SK-MEL-5 (cell line): ENCODE measurements at regions not wholly inside any gene's neighbourhood (a gene's known extent, or its start where the extent isn't known, plus 50 kb on each side); places are given as distances from the start of the nearest gene placed in this dataset.
"Not testable (repeated sequence)": the region's sequence is repeated elsewhere in the genome, so short reads cannot be mapped to it uniquely, and the experiment has no call there.

ENCODE experiments used
- DNase-seq: peaks from one replicate; pipeline ENCODE4 v3.0.0-alpha.2; 2016; ENCODE audit warnings: low read depth, low spot score
- in situ Hi-C: cut with HindIII; loops from 2 replicates; pipeline ENCODE4 v1.10.0; 2016; ENCODE audit warnings: low sequenced_read_pairs, high pct_unique_total_duplicates, low pct_unique_long_range_greater_than_20kb

DNA sequence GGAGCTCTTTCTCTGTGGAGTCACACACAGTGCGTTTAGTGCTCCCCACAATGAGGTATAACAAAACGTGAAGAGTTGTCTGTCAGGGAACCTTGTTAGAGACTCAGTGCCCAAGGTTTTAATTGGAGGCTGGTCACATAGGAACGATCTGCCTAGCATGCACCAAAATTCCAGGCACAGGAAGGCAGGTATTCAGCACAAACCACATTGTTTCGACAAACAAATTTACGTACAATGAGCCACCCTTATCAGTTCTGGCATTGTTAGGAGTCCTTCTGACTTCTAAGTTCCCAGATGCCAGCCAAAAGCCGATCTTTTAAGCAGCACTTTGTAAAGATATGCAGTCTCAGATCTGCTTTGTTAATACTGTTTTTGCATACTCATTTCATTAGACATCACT lies 414.2 kb upstream of the MTPN start:
- no peak for DNase-seq
- in situ Hi-C loops, result no loop called here

GRCh38 chr7:136389933-136390332 lies 412.8 kb upstream of the MTPN start:
- in situ Hi-C loops, result no loop called here

DNA sequence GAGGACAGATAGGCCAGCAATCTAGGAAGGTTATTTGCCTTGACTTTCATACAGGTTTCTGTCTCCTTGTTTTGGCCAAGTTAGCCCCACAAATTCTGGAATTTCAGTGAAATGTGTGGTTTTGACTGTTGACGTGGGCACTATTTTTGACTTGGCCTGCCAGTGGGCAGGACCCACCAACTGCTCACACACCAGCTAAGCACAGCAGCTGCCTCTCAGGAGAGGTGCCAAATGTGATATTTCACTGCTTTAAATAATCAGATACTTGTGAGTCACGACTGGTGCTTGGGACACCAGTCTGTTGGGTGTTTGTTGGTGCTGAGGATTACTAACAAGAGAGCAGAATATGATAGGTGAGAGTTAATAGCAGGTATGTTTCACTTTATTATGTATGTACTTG lies 409.7 kb upstream of the MTPN start:
- no peak for DNase-seq
- in situ Hi-C loops, result no loop called here

More at GRCh38 chr7:136389933-136390332, 412.8 kb upstream of the MTPN start:
- peak; percentile 19 for DNase-seq

- in situ Hi-C loops, DNase-seq: not testable (repeated sequence)
Observed at GRCh38 chr7:136371409-136371808, 394.2 kb upstream of the MTPN start.

- in situ Hi-C loops, result no loop called here
- no peak for DNase-seq
Observed at GRCh38 chr7:136370137-136370536, 393.0 kb upstream of the MTPN start.

DNA sequence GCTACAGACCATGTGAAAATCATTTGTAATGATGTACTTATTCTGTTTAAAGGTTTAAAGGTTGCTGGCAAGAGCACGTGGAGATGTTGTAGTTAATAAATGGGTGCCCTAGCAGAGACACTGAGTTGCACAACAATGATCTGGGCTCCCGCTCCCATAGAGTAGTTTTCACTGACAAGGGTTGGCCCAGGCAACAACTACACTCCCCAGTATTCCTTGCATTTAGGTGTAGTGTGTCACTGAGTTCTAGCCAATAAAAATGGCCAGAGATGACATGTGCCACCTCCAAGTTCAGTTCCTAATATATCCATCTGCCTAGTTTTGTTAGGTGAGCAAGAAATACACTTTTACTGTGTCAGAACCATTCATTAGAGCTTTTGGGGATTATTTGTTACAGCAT lies 392.1 kb upstream of the MTPN start:
- in situ Hi-C loops, result no loop called here
- DNase-seq, result no peak

- no peak for DNase-seq
- in situ Hi-C loops, result no loop called here
Observed at GRCh38 chr7:136359333-136359903, 382.3 kb upstream of the MTPN start.

DNA sequence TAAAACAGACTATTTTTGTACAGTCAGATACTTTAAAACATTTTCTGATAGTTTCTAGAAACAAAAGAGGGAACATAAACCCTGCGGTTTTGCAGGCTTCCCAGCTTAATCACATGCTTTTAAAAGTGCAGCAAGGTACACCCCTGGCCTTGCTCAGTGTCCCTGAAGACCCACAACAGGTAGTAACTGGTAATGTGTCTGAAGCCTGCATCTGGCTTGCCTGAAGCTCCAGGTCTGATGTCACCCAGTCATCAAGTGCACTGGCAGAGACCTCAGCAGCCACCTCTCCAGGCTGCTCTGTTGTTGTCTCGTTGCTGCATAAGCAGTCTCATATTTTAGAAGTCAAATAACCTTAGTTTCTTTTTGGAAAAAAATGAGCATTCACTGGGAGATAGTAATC lies 376.1 kb upstream of the MTPN start:
- no peak for DNase-seq
- in situ Hi-C loops, result no loop called here

- in situ Hi-C loops, result no loop called here
- no peak for DNase-seq
Observed at GRCh38 chr7:136348542-136349192, 371.5 kb upstream of the MTPN start.

- DNase-seq, result no peak
- in situ Hi-C loops, result no loop called here
Observed at GRCh38 chr7:136348142-136348541, 371.0 kb upstream of the MTPN start.

GRCh38 chr7:136347488-136347887 lies 370.3 kb upstream of the MTPN start:
- DNase-seq, result no peak
- in situ Hi-C loops, result no loop called here

DNA sequence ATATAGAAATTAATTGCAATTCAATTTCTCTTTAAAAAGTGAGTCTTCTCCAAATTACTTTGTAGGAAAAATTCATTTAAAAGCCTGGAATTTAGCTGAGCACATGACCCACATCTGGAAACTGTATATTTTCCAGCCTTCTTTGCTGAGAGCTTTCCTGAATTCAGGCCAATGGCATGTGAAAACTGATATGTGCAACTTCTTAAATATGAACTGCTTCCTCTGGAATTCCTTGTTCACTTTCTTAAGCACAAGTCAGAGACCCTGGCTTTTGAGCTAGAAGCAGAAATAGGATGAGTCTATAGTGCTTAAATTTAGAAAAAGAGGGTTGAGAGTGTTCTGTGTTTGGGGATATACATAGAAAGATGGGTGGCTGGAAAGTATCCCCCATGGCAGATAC lies 365.1 kb upstream of the MTPN start:
- in situ Hi-C loops, result no loop called here
- DNase-seq, result no peak

GRCh38 chr7:136339464-136339863 lies 362.3 kb upstream of the MTPN start:
- in situ Hi-C loops, result no loop called here
- no peak for DNase-seq

- no peak for DNase-seq
- in situ Hi-C loops, result no loop called here
Observed at GRCh38 chr7:136336932-136337331, 359.8 kb upstream of the MTPN start.

DNA sequence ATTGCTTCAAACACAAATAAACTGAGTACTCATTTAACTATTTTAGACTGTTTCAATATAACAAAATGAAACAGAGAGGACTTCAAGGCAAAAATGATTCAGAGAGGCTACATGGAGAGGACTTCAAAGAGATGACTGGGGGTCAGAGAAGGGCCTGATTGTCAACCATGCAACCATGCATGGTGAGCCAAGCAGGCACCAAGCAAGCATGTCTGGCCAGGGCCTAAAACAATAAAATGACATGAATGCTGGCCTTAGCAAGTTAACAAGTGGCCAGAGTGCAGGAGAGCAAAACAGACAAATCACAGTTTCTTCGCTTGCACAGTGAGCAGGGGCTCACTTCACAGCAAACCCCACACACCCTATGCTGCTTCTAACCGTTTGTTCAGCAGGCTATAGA lies 356.5 kb upstream of the MTPN start:
- in situ Hi-C loops, result no loop called here
- DNase-seq, result no peak

GRCh38 chr7:136326045-136326609 lies 349.0 kb upstream of the MTPN start:
- in situ Hi-C loops, result no loop called here
- no peak for DNase-seq

DNA sequence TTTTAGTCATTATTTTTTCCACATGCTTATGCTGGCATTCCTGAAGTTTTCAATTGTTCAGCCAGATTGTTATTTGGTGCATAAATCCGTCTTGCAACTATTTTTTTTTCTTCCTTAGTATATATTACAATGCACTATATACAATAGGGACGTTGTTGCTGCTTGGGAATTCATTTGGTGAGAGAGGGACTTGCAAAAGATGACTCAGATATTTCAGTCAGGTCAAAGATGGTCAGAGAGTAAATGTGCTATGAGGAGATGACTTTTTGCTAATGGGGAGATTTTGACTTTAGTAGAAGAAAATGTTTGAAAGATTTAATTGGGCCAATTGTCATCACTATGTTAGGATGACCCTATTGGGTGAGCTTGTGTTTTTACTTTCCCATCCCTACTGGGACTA lies 348.4 kb upstream of the MTPN start:
- DNase-seq, result peak; percentile 19
- in situ Hi-C loops, result no loop called here

- DNase-seq, result no peak
- in situ Hi-C loops, result no loop called here
Observed at GRCh38 chr7:136325027-136325426, 347.9 kb upstream of the MTPN start.

GRCh38 chr7:136324073-136324704 lies 347.0 kb upstream of the MTPN start:
- in situ Hi-C loops, result no loop called here
- DNase-seq, result no peak
